Choroid plexus epithelial cell (primary cell): ENCODE measurements at regions not wholly inside any gene's neighbourhood (a gene's known extent, or its start where the extent isn't known, plus 50 kb on each side); places are given as distances from the start of the nearest gene placed in this dataset.
A peak's percentile ranks its signal among the peaks of the same experiment; 100 is the strongest.

Experiments
- DNase-seq: peaks from one replicate; pipeline ENCODE4 v3.0.0-alpha.2; 2010; ENCODE audit warnings: low read depth
- H3K4me3 ChIP-seq: 2 replicates; pipeline ENCODE4 v1.5.1; 2011; ENCODE audit warnings: low read depth, mild to moderate bottlenecking, control low read depth, low read length, moderate library complexity
- CTCF ChIP-seq: conservative IDR thresholded peaks from 2 replicates; pipeline ENCODE4 v1.5.1; 2011; ENCODE audit warnings: low read depth, mild to moderate bottlenecking, control low read depth, inconsistent platforms, low read length, moderate library complexity

- no peak for TF ChIP-seq CTCF
- peak; percentile 43 for DNase-seq
- no peak overlapping the region for H3K4me3 ChIP-seq
Observed at GRCh38 chr16:50497592-50497991, 50.6 kb upstream of the NKD1 start.

- no peak for TF ChIP-seq CTCF
- no peak overlapping the region for H3K4me3 ChIP-seq
- peak; percentile 3 for DNase-seq
Observed at GRCh38 chr16:50496990-50497389, 51.2 kb upstream of the NKD1 start.

GRCh38 chr16:50495673-50496072 lies 52.5 kb upstream of the NKD1 start:
- TF ChIP-seq CTCF = no peak
- H3K4me3 ChIP-seq = no peak overlapping the region
- no peak for DNase-seq

GRCh38 chr16:50494501-50495491 lies 53.4 kb upstream of the NKD1 start:
- TF ChIP-seq CTCF = no peak
- no peak for DNase-seq
- no peak overlapping the region for H3K4me3 ChIP-seq

- no peak for TF ChIP-seq CTCF
- DNase-seq = no peak
- no peak overlapping the region for H3K4me3 ChIP-seq
Observed at GRCh38 chr16:50491516-50491915, 56.7 kb upstream of the NKD1 start.

- no peak overlapping the region for H3K4me3 ChIP-seq
- no peak for DNase-seq
- no peak for TF ChIP-seq CTCF
Observed at GRCh38 chr16:50490828-50491227, 57.4 kb upstream of the NKD1 start.

- TF ChIP-seq CTCF = no peak
- no peak for DNase-seq
- H3K4me3 ChIP-seq = no peak overlapping the region
Observed at GRCh38 chr16:50489182-50489581, 59.0 kb upstream of the NKD1 start.
